HEK293T (cell line): ENCODE measurements at regions not wholly inside any gene's neighbourhood (a gene's known extent, or its start where the extent isn't known, plus 50 kb on each side); places are given as distances from the start of the nearest gene placed in this dataset.

Experiments
- CTCF ChIA-PET: fragments of 350-600 bp; formaldehyde crosslinking; extraction: SDS; loops from one replicate; lab custom pipeline; 2021; ENCODE audit warnings: antibody characterized with exemption, inconsistent platforms; lab: Yijun Ruan, JAX
- POLR2A ChIA-PET: fragments of 350-600 bp; formaldehyde crosslinking; extraction: SDS; loops from one replicate; lab custom pipeline; 2020; ENCODE audit warnings: antibody characterized with exemption, inconsistent platforms; lab: Yijun Ruan, JAX
- DNase-seq: peaks from one replicate; pipeline ENCODE4 v3.0.0; 2012; ENCODE audit warnings: mixed read lengths; ENCODE audit errors: extremely low spot score
- ARNT ChIP-seq: fragments of 450-650 bp; IDR thresholded peaks from 2 replicates; pipeline ENCODE4 v1.6.1; 2017; ENCODE audit warnings: mild to moderate bottlenecking
- BHLHE40 ChIP-seq: fragments of 450-650 bp; IDR thresholded peaks from 2 replicates; pipeline ENCODE4 v1.6.1; 2016; ENCODE audit warnings: mild to moderate bottlenecking, moderate library complexity, borderline replicate concordance
- CTBP1 ChIP-seq: fragments of 450-650 bp; IDR thresholded peaks from 2 replicates; pipeline ENCODE4 v1.6.1; 2016; ENCODE audit warnings: borderline replicate concordance
- ELF4 ChIP-seq: fragments of 450-650 bp; IDR thresholded peaks from 2 replicates; pipeline ENCODE4 v1.6.1; 2017; ENCODE audit warnings: antibody characterized with exemption
- FOXA1 ChIP-seq: fragments of 450-650 bp; IDR thresholded peaks from 2 replicates; pipeline ENCODE4 v1.6.1; 2016; ENCODE audit warnings: mild to moderate bottlenecking
- FOXK2 ChIP-seq: fragments of 450-650 bp; IDR thresholded peaks from 2 replicates; pipeline ENCODE4 v1.6.1; 2016; ENCODE audit warnings: mild to moderate bottlenecking
- FOXM1 ChIP-seq: fragments of 450-650 bp; IDR thresholded peaks from 2 replicates; pipeline ENCODE4 v1.6.1; 2017; ENCODE audit warnings: mild to moderate bottlenecking, borderline replicate concordance
- HDGF ChIP-seq: fragments of 450-650 bp; IDR thresholded peaks from 2 replicates; pipeline ENCODE4 v1.6.1; 2017; ENCODE audit warnings: antibody characterized with exemption, borderline replicate concordance
- L3MBTL2 ChIP-seq: fragments of 450-650 bp; conservative IDR thresholded peaks from 2 replicates; pipeline ENCODE4 v1.6.1; 2016; ENCODE audit warnings: mild to moderate bottlenecking
- LEF1 ChIP-seq: fragments of 450-650 bp; IDR thresholded peaks from 2 replicates; pipeline ENCODE4 v1.6.1; 2017; ENCODE audit warnings: mild to moderate bottlenecking, borderline replicate concordance
- NFRKB ChIP-seq: fragments of 450-650 bp; IDR thresholded peaks from 2 replicates; pipeline ENCODE4 v1.6.1; 2016; ENCODE audit warnings: mild to moderate bottlenecking, moderate library complexity
- PKNOX1 ChIP-seq: fragments of 450-650 bp; IDR thresholded peaks from 2 replicates; pipeline ENCODE4 v1.6.1; 2016
- SP1 ChIP-seq: fragments of 450-650 bp; IDR thresholded peaks from 2 replicates; pipeline ENCODE4 v1.6.1; 2017
- SUZ12 ChIP-seq: fragments of 450-650 bp; IDR thresholded peaks from 2 replicates; pipeline ENCODE4 v1.6.1; 2016; ENCODE audit warnings: mild to moderate bottlenecking
- TARDBP ChIP-seq: fragments of 450-650 bp; IDR thresholded peaks from 2 replicates; pipeline ENCODE4 v1.6.1; 2016
- ZNF384 ChIP-seq: fragments of 450-650 bp; IDR thresholded peaks from 2 replicates; pipeline ENCODE4 v1.6.1; 2016

GRCh38 chr2:212638694-212639093 is 100.1 kb upstream of the ERBB4 start:
- no peak for DNase-seq
- CTCF ChIA-PET, result no interaction called here
- POLR2A ChIA-PET, result no interaction called here
- no peak for TF ChIP-seq BHLHE40
- no peak for TF ChIP-seq SUZ12
- no peak for TF ChIP-seq SP1
- no peak for TF ChIP-seq ZNF384
- TF ChIP-seq FOXA1, result no peak
- no peak for TF ChIP-seq ELF4

GRCh38 chr2:212628586-212628985 is 90.0 kb upstream of the ERBB4 start:
- POLR2A ChIA-PET, result no interaction called here
- DNase-seq, result no peak
- CTCF ChIA-PET, result no interaction called here
- TF ChIP-seq TARDBP (no peak), BHLHE40 (no peak), LEF1 (no peak), SUZ12 (no peak), NFRKB (no peak), CTBP1 (no peak), PKNOX1 (no peak), FOXM1 (no peak), ARNT (no peak)

GRCh38 chr2:212626371-212626918 is 87.8 kb upstream of the ERBB4 start:
- DNase-seq, result no peak
- CTCF ChIA-PET, result no interaction called here
- POLR2A ChIA-PET, result no interaction called here
- TF ChIP-seq FOXM1 (no peak), PKNOX1 (no peak), HDGF (no peak), FOXA1 (no peak), ELF4 (no peak), SP1 (no peak), NFRKB (no peak), FOXK2 (no peak), TARDBP (no peak), SUZ12 (no peak), L3MBTL2 (no peak), ZNF384 (no peak), LEF1 (no peak), BHLHE40 (no peak), CTBP1 (no peak)

GRCh38 chr2:212619954-212620353 is 81.4 kb upstream of the ERBB4 start:
- no peak for DNase-seq
- CTCF ChIA-PET, result no interaction called here
- POLR2A ChIA-PET, result no interaction called here
- TF ChIP-seq ELF4 (no peak), FOXM1 (no peak), PKNOX1 (no peak), NFRKB (no peak), ZNF384 (no peak), L3MBTL2 (no peak), LEF1 (no peak), SP1 (no peak), BHLHE40 (no peak), TARDBP (no peak), HDGF (no peak), SUZ12 (no peak), FOXK2 (no peak), ARNT (no peak), CTBP1 (no peak), FOXA1 (no peak)

GRCh38 chr2:212618636-212619035 is 80.0 kb upstream of the ERBB4 start:
- ChIA-PET POLR2A (no interaction called here), CTCF (no interaction called here)
- DNase-seq, result no peak
- no peak for TF ChIP-seq ARNT
- no peak for TF ChIP-seq FOXK2
- no peak for TF ChIP-seq SUZ12
- no peak for TF ChIP-seq L3MBTL2
- no peak for TF ChIP-seq FOXA1
- no peak for TF ChIP-seq TARDBP
- TF ChIP-seq PKNOX1, result no peak
- TF ChIP-seq LEF1, result no peak
- no peak for TF ChIP-seq CTBP1
- TF ChIP-seq BHLHE40, result no peak
- no peak for TF ChIP-seq NFRKB
- TF ChIP-seq HDGF, result no peak

GRCh38 chr2:212610872-212611425 is 72.3 kb upstream of the ERBB4 start:
- CTCF ChIA-PET, result no interaction called here
- POLR2A ChIA-PET, result no interaction called here
- no peak for TF ChIP-seq CTBP1
- DNase-seq, result no peak
